ENCODE measurements at regions not wholly inside any gene's neighbourhood (a gene's known extent, or its start where the extent isn't known, plus 50 kb on each side); places are given as distances from the start of the nearest gene placed in this dataset.

DNA sequence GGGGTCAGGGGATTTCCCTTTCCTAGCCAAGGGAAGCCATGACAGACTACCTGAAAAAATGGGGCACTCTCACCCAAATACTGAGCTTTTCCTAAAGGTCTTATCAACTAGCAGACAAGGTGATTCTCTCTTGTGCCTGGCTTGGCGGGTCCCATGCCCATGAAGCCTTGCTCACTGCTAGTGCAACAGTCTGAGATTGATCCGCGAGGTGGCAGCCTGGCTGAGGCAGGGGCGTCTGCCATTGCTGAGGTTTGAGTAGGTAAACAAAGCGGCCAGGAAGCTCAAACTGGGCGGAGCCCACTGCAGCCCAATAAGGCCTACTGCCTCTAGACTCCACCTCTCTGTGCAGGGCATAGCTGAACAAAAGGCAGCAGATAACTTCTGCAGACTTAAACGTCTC, 152.6 kb upstream of the PMFBP1 start:
- no peak for FAIRE-seq
- Histone ChIP-seq H2BK12ac (ENCODE audit: low read depth, low read length) (no peak overlapping the region), H3K36me3 (ENCODE audit: control insufficient read depth in 2 of 4, insufficient read depth in 4 of 4, low read length in 3 of 4) (peaks cover 0 to 3% (median 0%) of the 10 kb centered on the region in 4 experiments; a peak in 1 of 8 replicates)
- TF ChIP-seq BCL11A (IDR thresholded peaks at IDR 0.05; ENCODE audit: low read depth in 2 of 2, low read length in 2 of 2) = no peak
- TF ChIP-seq RNF2 (IDR thresholded peaks at IDR 0.05; ENCODE audit: borderline replicate concordance, low read depth, low read length, missing control alignments, poor library complexity, severe bottlenecking) = no peak
- TF ChIP-seq SIN3A (conservative IDR thresholded peaks at IDR 0.05 in 1 of 2, IDR thresholded peaks at IDR 0.05 in 1 of 2; ENCODE audit: low read depth in 1 of 2, low read length in 2 of 2) = no peak
- no peak for TF ChIP-seq JUND (IDR thresholded peaks at IDR 0.05; ENCODE audit: low read length)
- TF ChIP-seq BRCA1 (IDR thresholded peaks at IDR 0.05; ENCODE audit: low read depth, low read length) = no peak
- no peak for TF ChIP-seq RFX5 (IDR thresholded peaks at IDR 0.05; ENCODE audit: borderline replicate concordance, low read depth, low read length)
- TF ChIP-seq, protein P1, sequence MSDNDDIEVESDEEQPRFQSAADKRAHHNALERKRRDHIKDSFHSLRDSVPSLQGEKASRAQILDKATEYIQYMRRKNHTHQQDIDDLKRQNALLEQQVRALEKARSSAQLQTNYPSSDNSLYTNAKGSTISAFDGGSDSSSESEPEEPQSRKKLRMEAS (IDR thresholded peaks at IDR 0.05) = no peak
- TF ChIP-seq, protein P2, sequence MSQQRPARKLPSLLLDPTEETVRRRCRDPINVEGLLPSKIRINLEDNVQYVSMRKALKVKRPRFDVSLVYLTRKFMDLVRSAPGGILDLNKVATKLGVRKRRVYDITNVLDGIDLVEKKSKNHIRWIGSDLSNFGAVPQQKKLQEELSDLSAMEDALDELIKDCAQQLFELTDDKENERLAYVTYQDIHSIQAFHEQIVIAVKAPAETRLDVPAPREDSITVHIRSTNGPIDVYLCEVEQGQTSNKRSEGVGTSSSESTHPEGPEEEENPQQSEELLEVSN (IDR thresholded peaks at IDR 0.05) = no peak
- no peak for TF ChIP-seq EP300 (IDR thresholded peaks at IDR 0.05; ENCODE audit: borderline replicate concordance in 1 of 2, low read depth in 2 of 2, low read length in 2 of 2)
- TF ChIP-seq SIX5 (IDR thresholded peaks at IDR 0.05; ENCODE audit: low read depth, low read length) = no peak
- TF ChIP-seq NRF1 (IDR thresholded peaks at IDR 0.05; ENCODE audit: low read depth, low read length) = no peak
- no peak for TF ChIP-seq KDM1A (IDR thresholded peaks at IDR 0.05; ENCODE audit: borderline replicate concordance, low read length)
- TF ChIP-seq TBP (IDR thresholded peaks at IDR 0.05; ENCODE audit: low read depth, low read length) = no peak

More for the DNA sequence above, 152.6 kb upstream of the PMFBP1 start:
- no peak overlapping the region for H3K18ac ChIP-seq (ENCODE audit: extremely low read depth, low read length)
- H2BK120ac ChIP-seq (replicated peaks; ENCODE audit: low read depth, low read length) = no peak overlapping the region
- no peak overlapping the region for H4K91ac ChIP-seq (replicated peaks; ENCODE audit: insufficient read length, low read length)
- H3K79me1 ChIP-seq (ENCODE audit: low read depth, low read length) = no peaks in the 10 kb centered on the region
- no peaks in the 10 kb centered on the region for H4K20me1 ChIP-seq (replicated peaks in 1 of 2; ENCODE audit: control insufficient read depth in 1 of 2, insufficient read depth in 2 of 2, low read length in 2 of 2)
- H3K23ac ChIP-seq (ENCODE audit: insufficient read length) = no peak overlapping the region
- H3K4me2 ChIP-seq (ENCODE audit: insufficient read depth in 1 of 2, low read depth in 2 of 2, low read length in 2 of 2) = no peak overlapping the region
- 91% methylated on average over 7 of the region's 7 CpGs; no CpG with 5 or more reads in 1 of the 2 experiments for WGBS, 2 experiments (ENCODE audit: extremely low coverage in 1 of 2, insufficient coverage in 1 of 2, insufficient read length in 1 of 2, insufficient replicate concordance in 2 of 2, low coverage in 1 of 2, low lambda C conversion rate in 2 of 2, missing lambda C conversion rate in 1 of 2)
- H3K4me1 ChIP-seq (replicated peaks in 1 of 4; ENCODE audit: control insufficient read depth in 3 of 4, insufficient read depth in 4 of 4, low read length in 3 of 4) = no peaks in the 10 kb centered on the region
- H3K27me3 ChIP-seq (replicated peaks in 1 of 4; ENCODE audit: control insufficient read depth in 3 of 4, extremely low read depth in 1 of 4, insufficient read depth in 3 of 4, low read length in 3 of 4) = no peaks in the 10 kb centered on the region
- no peaks in the 10 kb centered on the region for H3K79me2 ChIP-seq (ENCODE audit: control insufficient read depth in 1 of 2, insufficient read depth in 2 of 2, low read length in 2 of 2)
- no peak overlapping the region for H3K27ac ChIP-seq (ENCODE audit: low read depth, low read length)
- H2BK15ac ChIP-seq (ENCODE audit: low read length) = no peak overlapping the region
- H2AFZ ChIP-seq (ENCODE audit: low read length) = no peak overlapping the region
- H3K4me3 ChIP-seq (ENCODE audit: extremely low read depth in 1 of 4, insufficient read depth in 2 of 4, low read depth in 3 of 4, low read length in 4 of 4) = no peak overlapping the region
- H4K5ac ChIP-seq (ENCODE audit: insufficient read length, low read depth, low read length) = no peak overlapping the region
- ChIA-PET POLR2A (ENCODE audit: partially characterized antibody) (no interaction called here), CTCF (ENCODE audit: partially characterized antibody) (interaction anchor here (0.8 to 1.6 kb wide), 3 partner anchors 40 to 196 kb away, joined by 3 read pairs; no protein-coding TSS in a partner anchor)
- no peak overlapping the region for H2AK5ac ChIP-seq (ENCODE audit: low read depth, low read length)
- H3K56ac ChIP-seq (replicated peaks; ENCODE audit: insufficient read length, low read depth, low read length) = no peak overlapping the region
- H3K14ac ChIP-seq (ENCODE audit: insufficient read length) = no peak overlapping the region
- H3K23me2 ChIP-seq (ENCODE audit: low read depth, low read length) = 0 out of 2 replicates have a peak, but pooled peaks cover 2% of the 10 kb centered on the region
- no peak overlapping the region for H2BK5ac ChIP-seq (ENCODE audit: low read depth, low read length)
- H2BK20ac ChIP-seq (ENCODE audit: low read length) = no peak overlapping the region
- no peak overlapping the region for H4K8ac ChIP-seq (ENCODE audit: extremely low read depth, insufficient read depth, low read length)
- H3K4ac ChIP-seq (replicated peaks; ENCODE audit: insufficient read length, low read depth, low read length) = no peak overlapping the region
- no peak overlapping the region for H3K9ac ChIP-seq (replicated peaks in 1 of 4; ENCODE audit: extremely low read depth in 1 of 4, low read depth in 3 of 4, low read length in 3 of 4)
- DNase-seq (ENCODE audit: low read depth in 1 of 2, low spot score in 2 of 2) = no peak
- peaks cover 7 to 8% of the 10 kb centered on the region in 2 experiments; a peak in 3 of 4 replicates for H3K9me3 ChIP-seq (ENCODE audit: insufficient read depth in 2 of 2, low read depth in 1 of 2, low read length in 1 of 2)
